ENCODE measurements at regions not wholly inside any gene's neighbourhood (a gene's known extent, or its start where the extent isn't known, plus 50 kb on each side); places are given as distances from the start of the nearest gene placed in this dataset.

DNA sequence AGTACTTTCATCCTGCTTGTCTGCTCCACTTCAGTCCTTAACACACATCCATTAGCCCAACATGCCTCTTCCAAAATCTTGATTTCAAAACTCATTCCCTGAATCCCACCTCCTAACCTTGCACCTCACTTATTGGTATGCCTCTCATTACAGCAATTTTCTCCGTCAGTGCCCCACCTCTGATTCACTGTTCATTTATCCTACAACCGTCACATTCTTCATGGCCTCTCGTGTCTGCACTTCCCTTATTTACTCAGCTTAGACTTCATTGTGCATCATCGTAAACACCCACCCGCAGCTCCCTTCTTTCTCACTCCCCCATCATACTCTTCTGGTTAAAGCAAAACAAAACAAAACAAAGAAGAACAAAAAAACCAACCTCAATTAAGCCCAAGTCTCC is 160.6 kb upstream of the HMGA2 start:
- no peak for DNase-seq (ENCODE audit: extremely low spot score in 2 of 2)
- intact Hi-C loops (cut with DNase I): no loop called here
- H3K4me3 ChIP-seq: no peak overlapping the region
- no peaks in the 10 kb centered on the region for H3K36me3 ChIP-seq
- no peaks in the 10 kb centered on the region for H3K9me3 ChIP-seq
- H3K27ac ChIP-seq: no peak overlapping the region
- H3K4me1 ChIP-seq: no peaks in the 10 kb centered on the region
- H3K27me3 ChIP-seq: no peaks in the 10 kb centered on the region
- TF ChIP-seq POLR2A (IDR thresholded peaks at IDR 0.05): no peak
- TF ChIP-seq, protein P1, sequence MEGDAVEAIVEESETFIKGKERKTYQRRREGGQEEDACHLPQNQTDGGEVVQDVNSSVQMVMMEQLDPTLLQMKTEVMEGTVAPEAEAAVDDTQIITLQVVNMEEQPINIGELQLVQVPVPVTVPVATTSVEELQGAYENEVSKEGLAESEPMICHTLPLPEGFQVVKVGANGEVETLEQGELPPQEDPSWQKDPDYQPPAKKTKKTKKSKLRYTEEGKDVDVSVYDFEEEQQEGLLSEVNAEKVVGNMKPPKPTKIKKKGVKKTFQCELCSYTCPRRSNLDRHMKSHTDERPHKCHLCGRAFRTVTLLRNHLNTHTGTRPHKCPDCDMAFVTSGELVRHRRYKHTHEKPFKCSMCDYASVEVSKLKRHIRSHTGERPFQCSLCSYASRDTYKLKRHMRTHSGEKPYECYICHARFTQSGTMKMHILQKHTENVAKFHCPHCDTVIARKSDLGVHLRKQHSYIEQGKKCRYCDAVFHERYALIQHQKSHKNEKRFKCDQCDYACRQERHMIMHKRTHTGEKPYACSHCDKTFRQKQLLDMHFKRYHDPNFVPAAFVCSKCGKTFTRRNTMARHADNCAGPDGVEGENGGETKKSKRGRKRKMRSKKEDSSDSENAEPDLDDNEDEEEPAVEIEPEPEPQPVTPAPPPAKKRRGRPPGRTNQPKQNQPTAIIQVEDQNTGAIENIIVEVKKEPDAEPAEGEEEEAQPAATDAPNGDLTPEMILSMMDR (IDR thresholded peaks at IDR 0.05): no peak
- TF ChIP-seq POLR2AphosphoS5 (IDR thresholded peaks at IDR 0.05; ENCODE audit: insufficient read depth in 1 of 2, low read depth in 1 of 2): no peak

- TF ChIP-seq, protein P1 (IDR thresholded peaks at IDR 0.05): no peak
- TF ChIP-seq POLR2AphosphoS5 (IDR thresholded peaks at IDR 0.05; ENCODE audit: insufficient read depth in 1 of 2, low read depth in 1 of 2): no peak
- intact Hi-C loops (cut with DNase I): no loop called here
- no peaks in the 10 kb centered on the region for H3K4me1 ChIP-seq
- no peaks in the 10 kb centered on the region for H3K36me3 ChIP-seq
- no peaks in the 10 kb centered on the region for H3K9me3 ChIP-seq
- H3K27me3 ChIP-seq: no peaks in the 10 kb centered on the region
- H3K27ac ChIP-seq: no peak overlapping the region
- no peak for DNase-seq (ENCODE audit: extremely low spot score in 2 of 2)
- H3K4me3 ChIP-seq: no peak overlapping the region
These were observed 159.5 kb upstream of the HMGA2 start for GRCh38 chr12:65664715-65665250.

- no peak overlapping the region for H3K27ac ChIP-seq
- no peak overlapping the region for H3K4me3 ChIP-seq
- intact Hi-C loops (cut with DNase I): no loop called here
- H3K27me3 ChIP-seq: no peaks in the 10 kb centered on the region
- no peaks in the 10 kb centered on the region for H3K36me3 ChIP-seq
- H3K4me1 ChIP-seq: no peaks in the 10 kb centered on the region
- no peaks in the 10 kb centered on the region for H3K9me3 ChIP-seq
- TF ChIP-seq, protein P1 (IDR thresholded peaks at IDR 0.05): no peak
- no peak for TF ChIP-seq POLR2AphosphoS5 (IDR thresholded peaks at IDR 0.05; ENCODE audit: insufficient read depth in 1 of 2, low read depth in 1 of 2)
- no peak for TF ChIP-seq POLR2A (IDR thresholded peaks at IDR 0.05)
- DNase-seq (ENCODE audit: extremely low spot score in 2 of 2): no peak
These were observed 158.5 kb upstream of the HMGA2 start for GRCh38 chr12:65665817-65666216.

DNA sequence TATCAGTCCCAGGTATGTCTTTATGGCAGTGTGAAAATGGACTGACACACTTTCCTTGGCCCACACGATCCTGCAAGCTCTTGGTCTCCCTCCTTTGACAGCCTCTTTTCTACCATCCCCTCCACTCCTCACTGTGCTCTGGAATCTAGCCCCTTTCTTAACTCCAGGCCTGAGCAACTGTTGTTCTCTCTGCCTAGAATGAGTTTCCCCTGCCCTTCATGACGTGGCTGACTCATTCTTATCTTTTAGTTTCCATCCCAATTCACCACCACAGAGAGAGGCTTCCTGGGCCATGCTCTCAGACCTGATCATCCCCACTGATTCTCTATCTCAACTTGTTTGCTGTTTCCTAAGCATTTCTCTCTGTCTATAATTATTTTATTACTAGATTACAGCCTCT is 157.4 kb upstream of the HMGA2 start:
- Histone ChIP-seq H3K36me3 (no peaks in the 10 kb centered on the region), H3K27me3 (no peaks in the 10 kb centered on the region), H3K9me3 (no peaks in the 10 kb centered on the region), H3K4me1 (no peaks in the 10 kb centered on the region), H3K27ac (no peak overlapping the region), H3K4me3 (no peak overlapping the region)
- DNase-seq (ENCODE audit: extremely low spot score in 2 of 2): no peak
- intact Hi-C loops (cut with DNase I): no loop called here
- TF ChIP-seq POLR2AphosphoS5 (IDR thresholded peaks at IDR 0.05; ENCODE audit: insufficient read depth in 1 of 2, low read depth in 1 of 2): no peak
- TF ChIP-seq, protein P1 (IDR thresholded peaks at IDR 0.05): no peak
- TF ChIP-seq POLR2A (IDR thresholded peaks at IDR 0.05): no peak

DNA sequence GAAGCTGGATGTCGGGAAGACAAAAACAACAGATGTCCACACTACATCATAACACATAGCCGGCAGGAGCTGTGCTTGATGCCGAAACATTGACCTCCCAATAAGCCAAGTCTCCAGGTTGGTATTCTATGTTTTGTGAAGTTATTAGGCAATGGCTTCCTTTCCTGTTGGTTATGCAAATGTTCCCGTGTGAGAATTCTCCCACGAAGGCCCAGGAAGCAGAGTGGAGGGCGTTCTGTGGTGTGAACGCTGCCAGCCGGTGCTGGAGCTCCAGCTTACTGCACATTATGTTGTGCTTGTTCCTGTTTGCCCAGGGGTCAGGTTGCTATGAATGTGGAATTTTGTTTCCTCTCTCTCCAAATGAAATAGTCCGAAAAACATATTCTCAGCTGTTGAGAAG is 156.4 kb upstream of the HMGA2 start:
- Histone ChIP-seq H3K4me1 (no peaks in the 10 kb centered on the region), H3K36me3 (no peaks in the 10 kb centered on the region), H3K9me3 (no peaks in the 10 kb centered on the region), H3K27ac (no peak overlapping the region), H3K4me3 (no peak overlapping the region), H3K27me3 (no peaks in the 10 kb centered on the region)
- TF ChIP-seq, protein P1 (IDR thresholded peaks at IDR 0.05): no peak
- TF ChIP-seq POLR2A (IDR thresholded peaks at IDR 0.05) (no peak), POLR2AphosphoS5 (IDR thresholded peaks at IDR 0.05; ENCODE audit: insufficient read depth in 1 of 2, low read depth in 1 of 2) (no peak)
- intact Hi-C loops (cut with DNase I): no loop called here
- DNase-seq (ENCODE audit: extremely low spot score in 2 of 2): no peak

Measured in vagina (tissue), 2 donors.